SU-DHL-6 (cell line): ENCODE measurements at regions not wholly inside any gene's neighbourhood (a gene's known extent, or its start where the extent isn't known, plus 50 kb on each side); places are given as distances from the start of the nearest gene placed in this dataset.

Source experiments
- CTCF ChIP-seq: fragments of 200-600 bp; sonication (generic); IDR thresholded peaks from one replicate; pipeline ENCODE4 v1.5.1; 2017; ENCODE audit warnings: antibody characterized with exemption, mild to moderate bottlenecking, low read length, moderate library complexity; ENCODE audit not compliant: insufficient read depth, poor library complexity, severe bottlenecking
- EZH2phosphoT487 ChIP-seq: fragments of 200-600 bp; sonication (generic), shearing (Covaris generic); conservative IDR thresholded peaks from 2 replicates; pipeline ENCODE4 v1.6.1; 2018; ENCODE audit warnings: mild to moderate bottlenecking, antibody characterized with exemption, low read length, moderate library complexity, mixed read lengths

DNA sequence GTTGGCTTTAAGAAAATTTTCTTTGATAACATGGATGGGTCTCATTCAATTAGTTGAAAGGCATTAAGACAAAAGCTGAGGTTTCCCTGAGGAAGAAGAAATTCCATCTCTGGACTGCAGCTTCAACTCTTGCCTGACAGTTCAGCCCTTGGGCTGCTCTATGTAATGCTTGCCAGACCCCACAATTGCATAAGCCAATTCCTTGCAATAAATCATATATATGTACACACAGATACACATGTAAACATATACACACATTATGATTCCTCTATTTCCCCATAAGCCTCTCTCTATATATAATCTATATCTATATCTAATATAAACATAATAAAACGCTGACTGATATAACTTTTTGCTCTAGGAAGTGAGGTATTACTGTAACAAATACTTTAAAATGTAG lies 301.5 kb upstream of the PRMT6 start:
- TF ChIP-seq CTCF (no peak), EZH2phosphoT487 (no peak)
